ENCODE measurements at regions not wholly inside any gene's neighbourhood (a gene's known extent, or its start where the extent isn't known, plus 50 kb on each side); places are given as distances from the start of the nearest gene placed in this dataset.

GRCh38 chr16:11401161-11402050, 56.1 kb downstream of the RMI2 start:
- ChIA-PET CTCF (interaction anchor here (1.0 to 8.8 kb wide), 4 partner anchors 15 to 313 kb away, joined by 3 to 60 read pairs (median 10); no protein-coding TSS in a partner anchor), POLR2A (no interaction called here)
- 90% methylated on average over 26 of the region's 26 CpGs for WGBS (ENCODE audit: insufficient coverage)
- Histone ChIP-seq H3K9me3 (ENCODE audit: control extremely low read depth in 1 of 5, control insufficient read depth in 4 of 5, insufficient read depth in 2 of 5, low read depth in 1 of 5, low read length in 4 of 5) (no peaks in the 10 kb centered on the region), H3K27me3 (replicated peaks in 2 of 5; ENCODE audit: control insufficient read depth in 4 of 5, insufficient read depth in 5 of 5, low read length in 4 of 5) (no peaks in the 10 kb centered on the region), H3K4me3 (ENCODE audit: control insufficient read depth in 1 of 7, extremely low read depth in 1 of 7, insufficient read depth in 4 of 7, low read depth in 2 of 7, low read length in 6 of 7) (no peak overlapping the region), H3K27ac (ENCODE audit: insufficient read depth in 1 of 2, low read depth in 1 of 2, low read length in 2 of 2, poor library complexity in 1 of 2, severe bottlenecking in 2 of 2) (no peak overlapping the region), H3K36me3 (ENCODE audit: control insufficient read depth in 4 of 4, insufficient read depth in 4 of 4, low read length in 3 of 4) (no peaks in the 10 kb centered on the region), H3K4me1 (ENCODE audit: control extremely low read depth in 1 of 4, control insufficient read depth in 4 of 4, insufficient read depth in 4 of 4, low read length in 3 of 4) (no peaks in the 10 kb centered on the region)
- DNase-seq, result no peak

- Histone ChIP-seq H3K4me3 (ENCODE audit: control insufficient read depth in 1 of 7, extremely low read depth in 1 of 7, insufficient read depth in 4 of 7, low read depth in 2 of 7, low read length in 6 of 7) (no peak overlapping the region), H3K27me3 (replicated peaks in 2 of 5; ENCODE audit: control insufficient read depth in 4 of 5, insufficient read depth in 5 of 5, low read length in 4 of 5) (no peaks in the 10 kb centered on the region), H3K4me1 (ENCODE audit: control extremely low read depth in 1 of 4, control insufficient read depth in 4 of 4, insufficient read depth in 4 of 4, low read length in 3 of 4) (no peaks in the 10 kb centered on the region), H3K27ac (ENCODE audit: insufficient read depth in 1 of 2, low read depth in 1 of 2, low read length in 2 of 2, poor library complexity in 1 of 2, severe bottlenecking in 2 of 2) (no peak overlapping the region), H3K9me3 (ENCODE audit: control extremely low read depth in 1 of 5, control insufficient read depth in 4 of 5, insufficient read depth in 2 of 5, low read depth in 1 of 5, low read length in 4 of 5) (no peaks in the 10 kb centered on the region), H3K36me3 (ENCODE audit: control insufficient read depth in 4 of 4, insufficient read depth in 4 of 4, low read length in 3 of 4) (no peaks in the 10 kb centered on the region)
- ChIA-PET POLR2A (no interaction called here), CTCF (interaction anchor here (0.9 to 8.8 kb wide), 5 partner anchors 9 to 449 kb away, joined by 3 to 60 read pairs (median 3); no protein-coding TSS in a partner anchor)
- 96% methylated on average over 21 of the region's 23 CpGs for WGBS (ENCODE audit: insufficient coverage)
- DNase-seq, result no peak
Measured at GRCh38 chr16:11402051-11402744, 56.9 kb downstream of the RMI2 start.

- Histone ChIP-seq H3K36me3 (ENCODE audit: control insufficient read depth in 4 of 4, insufficient read depth in 4 of 4, low read length in 3 of 4) (no peaks in the 10 kb centered on the region), H3K4me3 (ENCODE audit: control insufficient read depth in 1 of 7, extremely low read depth in 1 of 7, insufficient read depth in 4 of 7, low read depth in 2 of 7, low read length in 6 of 7) (no peak overlapping the region), H3K4me1 (ENCODE audit: control extremely low read depth in 1 of 4, control insufficient read depth in 4 of 4, insufficient read depth in 4 of 4, low read length in 3 of 4) (peaks cover 0 to 4% (median under 1%) of the 10 kb centered on the region in 4 experiments), H3K27ac (ENCODE audit: insufficient read depth in 1 of 2, low read depth in 1 of 2, low read length in 2 of 2, poor library complexity in 1 of 2, severe bottlenecking in 2 of 2) (no peak overlapping the region), H3K27me3 (replicated peaks in 2 of 5; ENCODE audit: control insufficient read depth in 4 of 5, insufficient read depth in 5 of 5, low read length in 4 of 5) (no peaks in the 10 kb centered on the region), H3K9me3 (ENCODE audit: control extremely low read depth in 1 of 5, control insufficient read depth in 4 of 5, insufficient read depth in 2 of 5, low read depth in 1 of 5, low read length in 4 of 5) (no peaks in the 10 kb centered on the region)
- 92% methylated on average over 17 of the region's 19 CpGs for WGBS (ENCODE audit: insufficient coverage)
- no peak for DNase-seq
- ChIA-PET POLR2A (no interaction called here), CTCF (interaction anchor here (0.9 to 4.4 kb wide), 4 partner anchors 8 to 450 kb away, joined by 3 to 18 read pairs (median 8); no protein-coding TSS in a partner anchor)
Measured at GRCh38 chr16:11402745-11403533, 57.7 kb downstream of the RMI2 start.

GRCh38 chr16:11403534-11403795, 58.2 kb downstream of the RMI2 start:
- 90% methylated on average over 3 of the region's 3 CpGs for WGBS (ENCODE audit: insufficient coverage)
- Histone ChIP-seq H3K4me1 (ENCODE audit: control extremely low read depth in 1 of 4, control insufficient read depth in 4 of 4, insufficient read depth in 4 of 4, low read length in 3 of 4) (peaks cover 0 to 9% (median 4%) of the 10 kb centered on the region in 4 experiments), H3K9me3 (ENCODE audit: control extremely low read depth in 1 of 5, control insufficient read depth in 4 of 5, insufficient read depth in 2 of 5, low read depth in 1 of 5, low read length in 4 of 5) (no peaks in the 10 kb centered on the region), H3K4me3 (ENCODE audit: control insufficient read depth in 1 of 7, extremely low read depth in 1 of 7, insufficient read depth in 4 of 7, low read depth in 2 of 7, low read length in 6 of 7) (no peak overlapping the region), H3K27me3 (replicated peaks in 2 of 5; ENCODE audit: control insufficient read depth in 4 of 5, insufficient read depth in 5 of 5, low read length in 4 of 5) (no peaks in the 10 kb centered on the region), H3K27ac (ENCODE audit: insufficient read depth in 1 of 2, low read depth in 1 of 2, low read length in 2 of 2, poor library complexity in 1 of 2, severe bottlenecking in 2 of 2) (no peak overlapping the region), H3K36me3 (ENCODE audit: control insufficient read depth in 4 of 4, insufficient read depth in 4 of 4, low read length in 3 of 4) (no peaks in the 10 kb centered on the region)
- ChIA-PET CTCF (interaction anchor here (1.0 to 4.4 kb wide), 3 partner anchors 8 to 440 kb away, joined by 3 to 18 read pairs (median 13); no protein-coding TSS in a partner anchor), POLR2A (no interaction called here)
- DNase-seq, result no peak

GRCh38 chr16:11403920-11404319, 58.7 kb downstream of the RMI2 start:
- Histone ChIP-seq H3K4me1 (ENCODE audit: control extremely low read depth in 1 of 4, control insufficient read depth in 4 of 4, insufficient read depth in 4 of 4, low read length in 3 of 4) (peaks cover 0 to 14% (median 7%) of the 10 kb centered on the region in 4 experiments), H3K27ac (ENCODE audit: insufficient read depth in 1 of 2, low read depth in 1 of 2, low read length in 2 of 2, poor library complexity in 1 of 2, severe bottlenecking in 2 of 2) (no peak overlapping the region), H3K36me3 (ENCODE audit: control insufficient read depth in 4 of 4, insufficient read depth in 4 of 4, low read length in 3 of 4) (no peaks in the 10 kb centered on the region), H3K27me3 (replicated peaks in 2 of 5; ENCODE audit: control insufficient read depth in 4 of 5, insufficient read depth in 5 of 5, low read length in 4 of 5) (no peaks in the 10 kb centered on the region), H3K4me3 (ENCODE audit: control insufficient read depth in 1 of 7, extremely low read depth in 1 of 7, insufficient read depth in 4 of 7, low read depth in 2 of 7, low read length in 6 of 7) (no peak overlapping the region), H3K9me3 (ENCODE audit: control extremely low read depth in 1 of 5, control insufficient read depth in 4 of 5, insufficient read depth in 2 of 5, low read depth in 1 of 5, low read length in 4 of 5) (no peaks in the 10 kb centered on the region)
- 93% methylated on average over 6 of the region's 6 CpGs for WGBS (ENCODE audit: insufficient coverage)
- ChIA-PET POLR2A (no interaction called here), CTCF (interaction anchor here (1.2 to 2.6 kb wide), 2 partner anchors 13 to 440 kb away, joined by 3 to 13 read pairs; no protein-coding TSS in a partner anchor)
- no peak for DNase-seq

GRCh38 chr16:11404603-11405002, 59.3 kb downstream of the RMI2 start:
- Histone ChIP-seq H3K27me3 (replicated peaks in 2 of 5; ENCODE audit: control insufficient read depth in 4 of 5, insufficient read depth in 5 of 5, low read length in 4 of 5) (no peaks in the 10 kb centered on the region), H3K4me1 (ENCODE audit: control extremely low read depth in 1 of 4, control insufficient read depth in 4 of 4, insufficient read depth in 4 of 4, low read length in 3 of 4) (peaks cover 0 to 20% (median 12%) of the 10 kb centered on the region in 4 experiments), H3K36me3 (ENCODE audit: control insufficient read depth in 4 of 4, insufficient read depth in 4 of 4, low read length in 3 of 4) (no peaks in the 10 kb centered on the region), H3K4me3 (ENCODE audit: control insufficient read depth in 1 of 7, extremely low read depth in 1 of 7, insufficient read depth in 4 of 7, low read depth in 2 of 7, low read length in 6 of 7) (no peak overlapping the region), H3K27ac (ENCODE audit: insufficient read depth in 1 of 2, low read depth in 1 of 2, low read length in 2 of 2, poor library complexity in 1 of 2, severe bottlenecking in 2 of 2) (no peak overlapping the region), H3K9me3 (ENCODE audit: control extremely low read depth in 1 of 5, control insufficient read depth in 4 of 5, insufficient read depth in 2 of 5, low read depth in 1 of 5, low read length in 4 of 5) (no peaks in the 10 kb centered on the region)
- ChIA-PET POLR2A (no interaction called here), CTCF (interaction anchor here (0.8 to 5.8 kb wide), 8 partner anchors 8 to 441 kb away, joined by 3 to 40 read pairs (median 5); no protein-coding TSS in a partner anchor)
- WGBS (ENCODE audit: insufficient coverage), result 95% methylated on average over 9 of the region's 12 CpGs
- no peak for DNase-seq
